SK-MEL-5 (cell line): ENCODE measurements at regions not wholly inside any gene's neighbourhood (a gene's known extent, or its start where the extent isn't known, plus 50 kb on each side); places are given as distances from the start of the nearest gene placed in this dataset.

Source experiments
- DNase-seq: peaks from one replicate; pipeline ENCODE4 v3.0.0-alpha.2; 2016; ENCODE audit warnings: low read depth, low spot score
- in situ Hi-C: cut with HindIII; loops from 2 replicates; pipeline ENCODE4 v1.10.0; 2016; ENCODE audit warnings: low sequenced_read_pairs, high pct_unique_total_duplicates, low pct_unique_long_range_greater_than_20kb

DNA sequence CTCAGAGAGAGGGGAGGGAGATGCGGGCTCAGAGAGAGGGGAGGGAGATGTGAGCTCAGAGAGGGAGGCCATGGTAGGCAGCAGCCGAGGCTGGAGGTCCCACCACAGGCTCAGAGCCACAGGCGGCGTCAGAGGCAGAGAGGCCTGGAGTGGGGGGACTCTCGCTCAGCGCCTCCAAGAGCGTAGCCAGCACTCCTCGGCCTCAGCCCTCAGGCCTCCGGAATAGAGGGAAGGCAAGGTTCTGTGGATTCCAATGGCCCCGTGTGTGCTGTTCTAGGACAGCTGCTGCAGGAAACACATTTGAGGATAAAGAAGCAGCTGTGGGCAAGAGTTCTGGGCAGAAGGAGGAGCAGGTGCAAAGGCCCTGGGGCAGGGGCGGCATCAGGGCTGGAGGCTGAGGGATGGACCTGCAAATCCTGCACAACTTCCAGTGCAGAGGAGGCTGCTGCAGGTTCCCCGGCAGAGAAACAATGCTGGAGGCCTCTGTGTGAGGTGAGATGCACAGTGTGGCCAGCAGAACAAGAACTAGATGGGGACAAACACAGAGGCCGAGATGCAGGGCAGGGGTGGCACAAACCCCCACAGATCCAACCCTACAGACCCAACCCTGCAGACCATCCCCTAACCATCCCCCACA lies 59.1 kb upstream of the GALNT9 start:
- in situ Hi-C loops = no loop called here
- DNase-seq = no peak

DNA sequence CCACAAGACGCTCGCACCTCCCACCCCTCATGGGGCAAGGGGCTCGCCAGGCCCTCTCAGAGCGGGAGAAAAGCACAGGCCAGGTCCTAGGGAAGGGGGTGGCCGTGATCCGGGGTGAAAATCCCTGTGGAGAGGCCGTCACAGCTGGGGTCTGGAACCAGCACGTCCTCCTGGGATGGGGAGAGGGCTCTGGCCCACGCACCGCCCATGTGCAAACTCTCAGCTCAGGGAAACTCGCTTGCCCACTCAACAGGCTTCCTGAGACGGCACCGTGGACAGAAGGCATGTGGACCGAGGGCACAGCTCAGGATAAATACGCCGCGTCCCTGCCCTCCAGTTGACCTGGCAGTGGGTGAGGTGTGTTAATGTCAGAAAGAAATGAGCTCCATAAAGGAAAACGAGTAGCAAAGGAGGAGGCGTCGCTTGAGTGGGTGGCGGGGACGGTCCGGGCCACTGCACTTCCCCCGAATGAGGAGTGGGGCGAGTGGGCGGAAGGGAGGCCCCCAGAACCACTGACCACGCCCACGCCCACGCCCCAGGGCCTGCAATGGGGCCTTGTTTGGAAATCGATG lies 57.6 kb upstream of the GALNT9 start:
- in situ Hi-C loops = no loop called here
- DNase-seq = no peak

- in situ Hi-C loops = no loop called here
- DNase-seq = no peak
Observed at GRCh38 chr12:132385923-132386751, 56.7 kb upstream of the GALNT9 start.

DNA sequence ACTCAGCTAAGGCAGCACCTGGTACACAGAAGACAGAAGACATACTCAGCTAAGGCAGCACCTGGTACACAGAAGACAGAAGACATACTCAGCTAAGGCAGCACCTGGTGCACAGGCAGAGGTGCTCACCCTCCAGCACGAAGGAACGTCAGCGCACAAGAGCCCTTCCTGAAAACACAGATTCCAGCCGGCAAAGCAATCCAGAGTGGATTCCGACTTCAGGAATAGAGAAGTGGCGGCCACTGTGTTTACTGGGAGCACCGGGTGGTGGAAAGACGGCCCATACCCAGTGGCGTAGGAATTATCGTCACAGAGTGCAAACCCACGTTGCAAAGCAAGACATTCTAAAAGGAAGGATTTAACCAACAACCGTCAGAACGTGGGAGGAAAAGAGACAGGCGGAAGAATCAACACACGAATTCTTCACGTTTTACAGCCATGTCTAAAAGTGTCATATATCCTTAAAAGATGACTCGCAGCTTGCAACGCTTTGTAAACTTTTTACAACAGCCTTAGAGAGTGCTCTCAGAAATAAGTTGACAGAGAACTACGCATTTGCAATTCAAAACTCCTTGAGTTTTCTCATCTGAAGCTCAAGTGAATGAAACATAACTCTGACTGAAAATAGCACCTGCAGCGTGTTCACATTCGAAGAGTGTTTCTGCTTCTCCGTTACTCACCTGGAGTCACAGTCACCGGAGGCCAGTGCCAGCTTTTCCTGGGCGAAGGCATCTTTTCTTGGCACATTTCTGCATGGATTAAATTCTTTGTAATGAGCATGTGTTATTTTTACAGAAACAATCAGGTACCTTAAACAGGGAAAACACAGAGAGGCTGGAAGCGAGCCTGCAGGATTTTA lies 55.8 kb upstream of the GALNT9 start:
- DNase-seq = no peak
- in situ Hi-C loops = no loop called here

- in situ Hi-C loops = no loop called here
Observed at GRCh38 chr12:132380641-132381040, 51.3 kb upstream of the GALNT9 start.

DNA sequence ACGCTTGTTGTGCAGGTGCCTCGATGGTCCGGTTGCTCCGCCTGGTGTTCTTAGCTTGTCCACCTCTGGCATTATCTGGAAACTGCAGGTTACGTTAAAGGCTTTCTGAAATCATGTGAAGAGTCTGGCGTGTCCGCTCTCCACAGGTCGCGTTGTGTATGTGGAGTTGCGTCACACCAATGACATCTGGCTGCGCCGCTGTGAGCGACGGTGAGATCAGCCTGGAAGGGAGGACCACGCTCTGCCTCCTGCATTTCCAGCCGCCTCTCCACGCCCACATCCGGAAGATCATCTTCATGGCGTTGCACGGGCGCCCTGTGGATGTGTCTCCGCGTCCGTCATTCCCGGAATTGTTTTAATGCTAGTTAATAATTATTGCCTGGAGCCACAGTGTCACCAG lies 50.6 kb upstream of the GALNT9 start:
- no peak for DNase-seq
- in situ Hi-C loops = no loop called here

More at GRCh38 chr12:132380641-132381040, 51.3 kb upstream of the GALNT9 start:
- DNase-seq = no peak

- in situ Hi-C loops = no loop called here
- DNase-seq = no peak
Observed at GRCh38 chr12:132379576-132379975, 50.2 kb upstream of the GALNT9 start.
